ENCODE measurements at regions not wholly inside any gene's neighbourhood (a gene's known extent, or its start where the extent isn't known, plus 50 kb on each side); places are given as distances from the start of the nearest gene placed in this dataset.

DNA sequence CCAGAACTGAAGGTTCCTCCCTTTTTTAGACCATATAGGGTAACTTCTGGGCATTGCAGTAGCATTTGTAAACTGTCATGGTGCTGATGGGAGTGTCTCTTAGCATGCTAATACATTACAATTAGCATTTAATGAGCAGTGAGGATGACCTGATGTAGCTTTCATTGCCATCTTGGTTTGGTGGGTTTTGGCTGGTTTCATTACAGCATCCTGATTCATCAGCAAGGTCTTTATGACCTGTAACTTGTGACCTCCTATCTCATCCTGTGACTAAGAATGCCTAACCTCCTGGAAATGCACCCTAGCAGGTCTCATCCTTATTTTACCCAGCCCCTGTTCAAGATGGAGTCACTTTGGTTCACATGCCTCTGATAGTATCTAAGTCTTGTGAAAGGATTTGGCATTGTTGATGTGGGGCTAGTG, 159.0 kb downstream of the TMX3 start:
- Histone ChIP-seq H3K36me3 (ENCODE audit: control insufficient read depth in 2 of 3, insufficient read depth in 3 of 3, low read length in 3 of 3) (no peaks in the 10 kb centered on the region), H3K9ac (ENCODE audit: low read length in 3 of 3) (no peak overlapping the region), H3K9me3 (ENCODE audit: control insufficient read depth in 2 of 3, insufficient read depth in 1 of 3, low read length in 3 of 3) (no peaks in the 10 kb centered on the region), H3K27ac (ENCODE audit: low read depth in 2 of 2, low read length in 2 of 2) (no peak overlapping the region), H3K4me3 (ENCODE audit: low read length in 3 of 3) (no peak overlapping the region), H3K27me3 (ENCODE audit: control insufficient read depth, insufficient read depth, low read length) (no peaks in the 10 kb centered on the region), H3K4me1 (ENCODE audit: control insufficient read depth in 2 of 3, insufficient read depth in 2 of 3, low read depth in 1 of 3, low read length in 3 of 3) (no peaks in the 10 kb centered on the region)
- intact Hi-C loops (cut with DNase I): no loop called here
- DNase-seq (no peak), FAIRE-seq (no peak)
- TF ChIP-seq, protein P1, sequence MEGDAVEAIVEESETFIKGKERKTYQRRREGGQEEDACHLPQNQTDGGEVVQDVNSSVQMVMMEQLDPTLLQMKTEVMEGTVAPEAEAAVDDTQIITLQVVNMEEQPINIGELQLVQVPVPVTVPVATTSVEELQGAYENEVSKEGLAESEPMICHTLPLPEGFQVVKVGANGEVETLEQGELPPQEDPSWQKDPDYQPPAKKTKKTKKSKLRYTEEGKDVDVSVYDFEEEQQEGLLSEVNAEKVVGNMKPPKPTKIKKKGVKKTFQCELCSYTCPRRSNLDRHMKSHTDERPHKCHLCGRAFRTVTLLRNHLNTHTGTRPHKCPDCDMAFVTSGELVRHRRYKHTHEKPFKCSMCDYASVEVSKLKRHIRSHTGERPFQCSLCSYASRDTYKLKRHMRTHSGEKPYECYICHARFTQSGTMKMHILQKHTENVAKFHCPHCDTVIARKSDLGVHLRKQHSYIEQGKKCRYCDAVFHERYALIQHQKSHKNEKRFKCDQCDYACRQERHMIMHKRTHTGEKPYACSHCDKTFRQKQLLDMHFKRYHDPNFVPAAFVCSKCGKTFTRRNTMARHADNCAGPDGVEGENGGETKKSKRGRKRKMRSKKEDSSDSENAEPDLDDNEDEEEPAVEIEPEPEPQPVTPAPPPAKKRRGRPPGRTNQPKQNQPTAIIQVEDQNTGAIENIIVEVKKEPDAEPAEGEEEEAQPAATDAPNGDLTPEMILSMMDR (IDR thresholded peaks at IDR 0.05; ENCODE audit: borderline replicate concordance, extremely low read depth, insufficient read depth): no peak

DNA sequence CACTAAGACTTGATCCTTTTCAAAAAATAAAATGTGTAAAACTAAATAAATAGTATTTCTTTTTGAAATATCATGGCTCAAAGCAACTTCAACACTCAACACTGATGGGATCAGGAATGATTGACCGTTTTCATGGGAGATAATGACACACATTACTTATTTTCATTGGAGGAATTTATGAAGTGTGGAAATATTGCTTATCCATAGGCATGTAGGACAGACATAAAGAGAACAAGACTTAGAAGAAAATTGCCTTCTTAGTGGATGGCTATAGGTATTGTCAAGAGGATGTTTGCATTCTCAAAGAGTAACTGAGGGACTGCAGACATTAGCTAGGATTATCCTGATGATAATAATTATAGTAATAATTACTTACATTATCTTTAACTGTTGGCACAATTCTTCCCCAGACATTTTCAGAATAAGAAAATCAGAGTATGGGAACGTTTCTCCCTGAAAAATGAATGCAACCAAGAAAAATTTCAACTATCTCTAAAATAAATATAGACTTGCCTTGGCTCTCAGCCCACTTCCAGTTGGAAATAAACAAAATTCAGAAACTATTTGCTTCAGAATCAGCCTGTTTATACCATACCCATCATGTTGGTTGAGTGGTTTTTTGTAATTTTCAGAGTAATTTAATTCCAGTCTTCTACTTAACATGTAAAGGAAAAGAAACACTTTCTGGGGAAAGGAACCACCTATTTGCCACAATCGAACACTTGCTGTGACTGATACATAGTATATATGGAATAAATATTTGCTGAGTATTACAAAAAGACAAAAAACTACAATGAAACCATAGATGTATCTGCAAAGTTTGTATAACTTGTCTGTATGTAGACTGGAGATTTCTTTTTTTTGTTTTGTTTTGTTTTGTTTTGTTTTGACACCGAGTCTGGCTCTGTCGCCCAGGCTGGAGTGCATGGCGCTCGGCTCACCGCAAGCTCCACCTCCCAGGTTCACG, 165.7 kb downstream of the TMX3 start:
- TF ChIP-seq, protein P1 (IDR thresholded peaks at IDR 0.05; ENCODE audit: borderline replicate concordance, extremely low read depth, insufficient read depth): no peak
- Histone ChIP-seq H3K4me3 (ENCODE audit: low read length in 3 of 3) (no peak overlapping the region), H3K9ac (ENCODE audit: low read length in 3 of 3) (no peak overlapping the region), H3K27me3 (ENCODE audit: control insufficient read depth, insufficient read depth, low read length) (no peaks in the 10 kb centered on the region), H3K9me3 (ENCODE audit: control insufficient read depth in 2 of 3, insufficient read depth in 1 of 3, low read length in 3 of 3) (no peaks in the 10 kb centered on the region), H3K4me1 (ENCODE audit: control insufficient read depth in 2 of 3, insufficient read depth in 2 of 3, low read depth in 1 of 3, low read length in 3 of 3) (no peaks in the 10 kb centered on the region), H3K36me3 (ENCODE audit: control insufficient read depth in 2 of 3, insufficient read depth in 3 of 3, low read length in 3 of 3) (no peaks in the 10 kb centered on the region), H3K27ac (ENCODE audit: low read depth in 2 of 2, low read length in 2 of 2) (no peak overlapping the region)
- no peak for FAIRE-seq
- DNase-seq: peak in 1 of 5 donors; percentile 12
- intact Hi-C loops (cut with DNase I): no loop called here

DNA sequence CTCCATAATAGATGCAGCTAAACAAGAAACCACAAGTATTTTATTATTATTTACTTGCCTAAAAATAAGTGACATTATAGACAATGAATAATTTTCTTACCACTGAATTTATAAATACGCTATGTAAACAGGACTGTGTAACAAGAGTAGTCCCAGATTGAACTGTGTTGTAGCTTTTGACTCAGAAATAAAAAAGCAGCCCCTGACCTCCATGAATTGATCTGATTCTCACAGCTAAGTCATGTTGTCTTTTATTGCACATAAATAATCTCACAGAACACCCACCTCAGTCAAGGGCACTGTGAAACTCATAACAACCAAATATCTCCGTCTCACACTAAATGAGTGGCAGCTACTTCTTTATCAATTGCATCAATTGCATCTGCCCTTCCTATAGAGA, 171.6 kb downstream of the TMX3 start:
- Histone ChIP-seq H3K27ac (ENCODE audit: low read depth in 2 of 2, low read length in 2 of 2) (no peak overlapping the region), H3K36me3 (ENCODE audit: control insufficient read depth in 2 of 3, insufficient read depth in 3 of 3, low read length in 3 of 3) (no peaks in the 10 kb centered on the region), H3K4me1 (ENCODE audit: control insufficient read depth in 2 of 3, insufficient read depth in 2 of 3, low read depth in 1 of 3, low read length in 3 of 3) (no peaks in the 10 kb centered on the region), H3K4me3 (ENCODE audit: low read length in 3 of 3) (no peak overlapping the region), H3K9me3 (ENCODE audit: control insufficient read depth in 2 of 3, insufficient read depth in 1 of 3, low read length in 3 of 3) (no peaks in the 10 kb centered on the region), H3K27me3 (ENCODE audit: control insufficient read depth, insufficient read depth, low read length) (no peaks in the 10 kb centered on the region), H3K9ac (ENCODE audit: low read length in 3 of 3) (no peak overlapping the region)
- TF ChIP-seq, protein P1 (IDR thresholded peaks at IDR 0.05; ENCODE audit: borderline replicate concordance, extremely low read depth, insufficient read depth): no peak
- DNase-seq (no peak), FAIRE-seq (no peak)
- intact Hi-C loops (cut with DNase I): no loop called here
